ENCODE measurements at regions not wholly inside any gene's neighbourhood (a gene's known extent, or its start where the extent isn't known, plus 50 kb on each side); places are given as distances from the start of the nearest gene placed in this dataset.
"Not testable (repeated sequence)": the region's sequence is repeated elsewhere in the genome, so short reads cannot be mapped to it uniquely, and the experiment has no call there.

DNA sequence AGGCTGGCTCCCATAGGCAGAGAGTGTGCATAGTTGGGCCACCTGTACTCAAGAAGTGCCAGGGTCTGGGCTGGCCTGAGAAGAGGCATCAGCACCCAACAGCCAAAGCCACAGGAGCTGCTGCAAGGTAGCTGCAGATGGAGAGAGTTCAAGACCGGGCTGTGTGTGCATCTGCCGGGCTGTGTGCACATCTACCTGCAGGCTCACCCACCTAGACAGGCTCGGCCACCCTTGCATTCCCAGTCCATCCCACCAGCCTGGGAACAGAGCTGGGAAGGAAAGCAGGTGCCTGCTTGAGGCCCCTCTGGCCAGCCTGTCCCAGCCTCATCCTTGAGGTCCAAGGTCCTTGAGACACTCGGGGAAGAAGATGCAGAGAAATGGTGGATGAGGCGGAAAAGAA is 194.4 kb upstream of the AJAP1 start:
- peak; percentile 24 for DNase-seq

GRCh38 chr1:4460651-4461050 is 193.8 kb upstream of the AJAP1 start:
- DNase-seq: peak; percentile 9

- peak; percentile 5 for DNase-seq
Observed at GRCh38 chr1:4461726-4462290, 192.6 kb upstream of the AJAP1 start.

DNA sequence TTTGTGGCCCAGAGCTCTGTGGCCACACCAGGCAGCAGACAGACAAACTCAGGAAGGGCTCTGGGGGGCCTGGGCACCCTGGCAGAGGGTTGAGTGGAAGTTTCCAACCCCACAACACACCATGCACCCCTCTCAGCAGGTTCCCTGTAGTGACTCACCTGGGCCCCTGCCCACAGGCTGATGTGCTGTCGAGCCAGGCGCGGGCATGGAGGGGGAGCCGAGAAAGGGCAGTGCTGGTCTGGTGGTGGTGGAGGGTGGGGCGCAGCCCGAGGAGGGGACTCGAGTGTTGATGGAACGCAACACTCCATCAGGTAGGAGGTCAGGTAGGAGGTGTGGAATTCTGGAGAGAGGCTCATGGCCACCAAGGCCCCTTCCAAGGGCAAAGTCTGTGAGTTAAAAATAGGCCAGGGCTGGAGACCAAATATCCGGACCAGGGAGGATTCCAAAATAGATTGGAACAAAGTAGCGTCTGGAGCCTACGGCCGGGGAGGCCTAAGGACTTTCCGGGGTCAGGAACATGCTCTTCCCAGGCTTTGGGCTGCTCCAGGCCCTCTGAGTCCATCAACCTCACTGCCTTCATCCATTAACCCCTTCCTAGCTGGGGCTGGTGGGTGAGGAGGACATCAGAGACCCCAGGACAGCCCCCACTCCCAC is 191.5 kb upstream of the AJAP1 start:
- DNase-seq: peak; percentile 18

DNA sequence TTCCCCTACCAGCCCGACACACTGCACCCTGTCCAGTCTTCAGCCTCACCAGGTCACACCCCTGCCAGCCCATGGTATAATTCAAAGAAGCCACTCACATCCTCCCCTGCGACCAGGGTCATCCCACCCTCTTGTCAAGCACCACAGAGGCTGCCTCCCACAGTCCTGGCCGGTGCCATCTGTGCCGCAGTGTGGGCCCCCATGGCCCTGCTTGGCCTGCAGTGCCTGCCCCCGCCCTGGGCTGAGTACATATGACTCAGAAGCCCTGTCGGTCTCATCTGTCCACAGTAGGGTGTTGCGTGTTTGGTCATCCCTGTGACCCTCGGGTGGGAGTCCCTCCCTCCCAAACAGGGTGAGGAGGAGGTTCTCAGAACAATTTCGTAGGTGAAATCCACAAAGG is 190.8 kb upstream of the AJAP1 start:
- no peak for DNase-seq

DNA sequence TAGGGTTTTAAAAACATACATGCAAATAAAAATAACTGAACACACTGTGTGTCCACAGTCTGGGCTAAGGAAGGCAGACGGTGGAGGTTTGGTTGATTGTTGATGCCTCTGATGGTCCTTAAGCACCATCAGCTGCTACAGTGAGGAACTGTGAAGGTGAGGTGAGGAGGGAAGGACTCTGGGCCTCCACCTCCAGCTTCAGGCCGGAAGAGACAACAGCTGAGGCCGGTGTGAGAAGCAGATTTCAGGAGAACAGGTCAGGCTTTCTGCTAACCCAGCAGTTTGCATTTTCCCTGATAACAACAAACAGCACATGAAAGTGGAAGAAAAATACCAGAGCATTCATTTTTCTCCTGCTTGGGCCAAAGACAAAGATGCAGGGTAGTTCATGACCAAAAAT is 189.9 kb upstream of the AJAP1 start:
- DNase-seq: peak; percentile 15

- DNase-seq: peak; percentile 9
Observed at GRCh38 chr1:4467241-4467640, 187.2 kb upstream of the AJAP1 start.

GRCh38 chr1:4468386-4468785 is 186.0 kb upstream of the AJAP1 start:
- DNase-seq: peak; percentile 7

DNA sequence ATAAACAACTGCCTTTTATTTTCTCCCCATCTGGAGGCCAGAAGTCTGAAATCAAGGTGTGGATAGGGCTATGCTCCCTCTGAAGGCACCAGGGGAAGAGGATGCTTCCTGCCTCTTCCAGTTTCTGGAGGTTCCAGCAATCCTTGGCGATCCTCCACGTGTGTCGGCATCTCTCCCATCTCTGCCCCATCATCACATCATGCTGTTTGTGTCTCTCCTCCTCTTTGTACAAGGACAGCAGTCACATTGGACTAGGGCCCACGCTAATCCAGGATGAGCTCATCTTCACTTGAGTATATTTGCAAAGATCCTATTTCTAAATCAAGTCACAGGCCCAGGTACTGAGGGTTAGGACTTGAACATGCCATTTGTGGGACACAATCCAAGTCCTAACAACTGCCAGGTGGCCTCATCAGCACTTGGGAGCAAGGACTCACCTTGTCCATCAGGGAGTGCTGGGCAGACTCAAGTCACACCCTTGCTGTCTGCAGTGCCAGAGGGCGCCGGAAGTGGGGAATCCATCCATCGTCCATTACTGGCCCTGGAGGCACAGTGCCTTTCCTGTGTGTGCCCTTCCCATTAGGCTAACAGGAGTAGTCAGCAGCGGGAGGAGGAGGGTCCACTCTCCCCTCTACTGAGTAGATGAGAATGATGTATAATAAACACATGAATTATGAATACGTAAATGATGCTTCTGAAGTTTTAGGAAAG is 185.4 kb upstream of the AJAP1 start:
- peak; percentile 26 for DNase-seq

DNA sequence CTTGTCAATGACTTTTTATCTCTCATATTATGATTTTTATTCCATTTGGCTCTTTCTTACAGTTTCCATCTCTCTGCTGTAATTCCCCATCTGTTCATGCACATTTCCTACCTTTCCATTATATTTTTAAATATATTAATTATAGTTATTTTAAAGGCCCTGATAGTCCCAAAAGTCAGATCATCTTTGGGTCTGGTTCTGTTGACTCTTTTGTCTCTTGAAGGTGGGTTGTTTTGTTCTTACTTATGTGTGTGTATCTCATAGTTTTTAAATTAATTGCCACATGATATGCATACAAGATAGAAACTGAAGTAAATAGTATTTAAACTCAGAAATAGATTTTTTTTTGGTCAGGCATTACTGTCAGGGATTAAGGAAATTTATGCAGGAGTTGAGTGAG is 178.0 kb upstream of the AJAP1 start:
- DNase-seq: no peak

GRCh38 chr1:4481451-4481850 is 173.0 kb upstream of the AJAP1 start:
- DNase-seq: no peak

DNA sequence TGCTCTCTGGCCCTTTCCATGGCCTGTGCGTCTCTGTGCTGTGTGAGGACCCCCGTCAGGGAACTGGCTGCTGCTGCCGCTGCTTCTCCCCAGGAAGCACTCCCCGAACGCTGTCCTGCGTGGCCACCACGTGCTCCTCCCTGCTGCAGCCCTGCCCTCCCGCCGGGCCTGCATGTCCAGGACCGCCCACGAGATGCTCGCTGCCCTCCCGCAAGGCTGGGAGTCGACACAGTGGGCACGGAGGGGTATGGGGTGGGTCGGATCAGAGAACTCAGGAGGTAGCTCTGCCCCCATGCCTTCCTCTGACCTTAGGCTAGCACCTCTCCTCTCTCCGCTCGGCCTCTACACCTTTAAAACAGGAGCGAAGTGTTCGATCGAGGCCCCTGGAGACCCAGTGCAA is 171.9 kb upstream of the AJAP1 start:
- DNase-seq: no peak

DNA sequence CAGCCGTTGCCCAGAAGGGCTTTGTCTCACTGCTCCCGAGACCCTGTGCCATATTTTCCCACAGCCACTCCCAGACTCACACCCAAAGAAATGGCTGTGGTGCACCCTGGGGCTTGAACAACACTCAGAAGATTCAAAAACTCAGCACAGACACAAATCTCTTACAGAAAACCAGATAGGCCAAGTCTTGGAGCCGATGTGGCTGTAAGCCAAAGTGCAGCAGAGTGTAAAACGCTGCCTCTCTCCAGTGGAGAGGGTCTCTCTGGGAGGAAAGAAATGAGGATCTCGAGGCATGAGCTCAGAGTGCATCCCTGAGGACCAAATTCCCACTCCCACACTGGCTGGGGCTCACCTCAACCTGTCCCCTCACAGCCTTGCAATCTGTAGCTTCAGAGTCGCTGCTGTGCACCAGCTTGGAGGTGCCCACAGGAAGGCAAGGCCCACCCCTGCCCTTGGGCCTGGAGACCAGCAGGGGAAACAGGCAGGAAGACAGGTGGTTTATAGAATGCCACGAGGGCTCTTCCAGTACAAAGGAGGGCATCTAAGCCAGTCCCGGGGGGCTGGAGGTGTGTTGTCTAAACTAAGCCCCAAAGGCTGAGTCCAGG is 171.3 kb upstream of the AJAP1 start:
- DNase-seq: no peak

GRCh38 chr1:4485398-4485797 is 169.0 kb upstream of the AJAP1 start:
- DNase-seq: no peak

DNA sequence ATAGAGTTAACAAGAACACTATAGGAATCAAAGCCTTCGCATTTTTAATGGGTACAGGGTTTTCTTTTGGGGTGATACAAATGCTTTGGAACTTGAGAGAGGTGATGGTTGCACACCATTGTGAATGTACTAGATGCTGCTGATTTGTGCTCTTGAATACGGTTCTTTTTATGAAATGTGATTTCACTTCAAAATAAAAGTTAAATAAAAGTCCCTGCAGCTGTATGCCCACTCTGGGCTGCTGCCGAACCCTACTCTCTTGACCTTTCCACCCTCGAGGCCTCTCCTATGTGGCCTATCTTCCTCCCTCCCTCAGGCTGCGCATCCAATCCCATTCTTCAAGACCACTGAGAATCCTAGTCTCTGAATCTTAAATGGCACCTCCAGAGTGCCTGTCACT is 168.5 kb upstream of the AJAP1 start:
- DNase-seq: no peak

DNA sequence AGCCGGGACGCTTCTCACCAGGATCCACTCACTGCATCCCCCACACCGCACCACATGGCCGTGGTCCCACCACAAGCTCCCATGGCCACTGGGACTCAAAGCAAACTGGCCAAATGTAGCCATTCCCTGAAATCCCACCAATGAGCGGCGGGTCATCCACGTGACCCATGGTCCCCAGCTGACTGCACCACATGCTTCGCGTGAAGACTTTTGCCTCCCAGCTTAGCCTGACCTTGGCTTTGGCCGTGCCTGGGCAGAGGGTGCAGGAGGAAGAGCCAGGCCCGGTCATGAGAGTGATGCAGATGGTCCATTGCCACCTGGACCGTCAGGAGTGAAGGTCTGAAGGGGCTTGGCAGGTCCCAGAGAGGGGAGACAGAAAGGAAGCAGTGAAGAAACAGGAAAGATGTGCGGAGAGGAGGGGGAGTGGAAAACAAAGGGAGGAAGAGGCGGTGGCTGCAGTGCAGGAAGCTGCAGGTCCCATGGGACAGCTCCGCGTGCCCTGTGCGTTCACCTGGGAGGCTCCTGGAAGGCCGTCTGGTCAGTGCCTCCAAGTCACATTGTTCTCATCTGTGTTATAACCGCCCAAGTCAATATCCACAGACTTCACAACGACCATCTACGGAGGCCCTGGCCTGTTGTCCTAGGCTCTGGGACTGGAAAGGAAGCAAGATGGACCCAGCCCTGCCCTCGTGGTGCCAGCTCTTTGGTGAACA is 167.8 kb upstream of the AJAP1 start:
- no peak for DNase-seq

GRCh38 chr1:4488018-4488417 is 166.4 kb upstream of the AJAP1 start:
- DNase-seq: no peak

DNA sequence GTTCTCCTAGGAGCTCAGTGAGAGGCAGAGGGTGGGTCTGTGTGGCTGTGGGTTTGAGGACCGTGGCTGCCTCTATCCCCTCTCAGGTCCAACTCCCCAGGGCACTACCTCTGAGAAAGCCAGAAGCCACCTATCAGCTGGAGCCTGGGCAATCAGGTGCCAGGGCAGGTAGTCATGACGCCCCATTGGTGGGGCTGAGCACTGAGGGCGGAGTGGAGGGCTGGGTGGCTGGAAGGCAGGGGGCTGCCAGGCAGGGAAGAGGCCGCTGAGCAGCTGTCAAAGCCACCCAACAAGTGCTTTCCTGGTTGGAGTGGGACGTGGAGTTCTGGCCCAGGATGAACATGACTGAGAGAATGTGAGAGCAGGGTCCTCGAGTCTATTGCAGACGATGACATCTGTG is 164.9 kb upstream of the AJAP1 start:
- DNase-seq: no peak

GRCh38 chr1:4489992-4490391 is 164.4 kb upstream of the AJAP1 start:
- not testable (repeated sequence) for DNase-seq

DNA sequence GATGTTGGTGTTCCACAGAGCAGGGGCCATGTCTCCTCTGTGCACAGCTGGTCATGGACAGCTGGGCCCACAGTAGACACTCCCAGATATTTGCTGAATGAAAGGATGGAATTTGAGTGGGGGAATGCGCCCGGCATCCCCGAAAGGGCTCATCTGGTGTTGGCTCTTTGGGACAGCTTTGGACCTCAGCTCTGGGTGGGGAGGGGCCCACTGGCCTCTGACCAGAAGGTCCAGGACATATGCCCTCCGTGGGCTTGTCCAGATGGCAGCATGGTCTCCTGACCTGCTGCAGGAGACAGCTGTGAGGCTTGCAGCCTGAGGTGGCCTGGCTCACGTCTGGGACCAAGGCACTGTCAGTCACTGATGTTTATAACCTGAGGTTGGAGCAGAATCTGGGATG is 160.4 kb upstream of the AJAP1 start:
- DNase-seq: no peak

- DNase-seq: no peak
Observed at GRCh38 chr1:4494558-4494957, 159.9 kb upstream of the AJAP1 start.

GRCh38 chr1:4495809-4496208 is 158.6 kb upstream of the AJAP1 start:
- DNase-seq: no peak

- no peak for DNase-seq
Observed at GRCh38 chr1:4500441-4500840, 154.0 kb upstream of the AJAP1 start.

Data from right forelimb (tissue), 1 donor.